GM23338 (cell line): ENCODE measurements at regions not wholly inside any gene's neighbourhood (a gene's known extent, or its start where the extent isn't known, plus 50 kb on each side); places are given as distances from the start of the nearest gene placed in this dataset.

Experiments
- ATAC-seq: fragments of 200-7000 bp; cut with Tn5 transposase; 3 replicates; pipeline ENCODE4 v1.9.1; 2020
- DNase-seq: peaks from one replicate; pipeline ENCODE4 v3.0.0-alpha.2; 2015; ENCODE audit warnings: low spot score
- H2AFZ ChIP-seq: fragments of 200-600 bp; sonication (generic); 2 replicates; pipeline ENCODE4 v1.8.0; 2016; ENCODE audit warnings: antibody characterized with exemption, mild to moderate bottlenecking, moderate library complexity
- H3F3A ChIP-seq: fragments of 200-600 bp; sonication (generic); replicated peaks from 2 replicates; pipeline ENCODE4 v1.8.0; 2017; ENCODE audit warnings: antibody characterized with exemption, mixed run types, low read depth
- H3K27ac ChIP-seq: fragments of 200-600 bp; sonication (generic); 2 replicates; pipeline ENCODE4 v1.6.1; 2016; ENCODE audit warnings: low read depth
- H3K27me3 ChIP-seq: fragments of 200-600 bp; sonication (generic); 2 replicates; pipeline ENCODE4 v1.8.0; 2016; ENCODE audit warnings: mild to moderate bottlenecking, mixed run types, moderate library complexity; ENCODE audit not compliant: insufficient read depth
- H3K36me3 ChIP-seq: fragments of 200-600 bp; sonication (generic); 2 replicates; pipeline ENCODE4 v1.8.0; 2016; ENCODE audit warnings: mild to moderate bottlenecking; ENCODE audit not compliant: insufficient read depth
- H3K4me1 ChIP-seq: fragments of 200-600 bp; sonication (generic); 2 replicates; pipeline ENCODE4 v1.8.0; 2016; ENCODE audit warnings: mild to moderate bottlenecking, moderate library complexity; ENCODE audit not compliant: insufficient read depth
- H3K4me2 ChIP-seq: fragments of 200-600 bp; sonication (generic); 2 replicates; pipeline ENCODE4 v1.7.1; 2017; ENCODE audit warnings: mixed run types
- H3K4me3 ChIP-seq: fragments of 200-600 bp; sonication (generic); 2 replicates; pipeline ENCODE4 v1.6.1; 2016; ENCODE audit warnings: mixed run types
- H3K79me2 ChIP-seq: fragments of 200-600 bp; sonication (generic); replicated peaks from 2 replicates; pipeline ENCODE4 v1.8.0; 2017; ENCODE audit warnings: mild to moderate bottlenecking; ENCODE audit not compliant: insufficient read depth
- H3K9me2 ChIP-seq: fragments of 200-600 bp; sonication (generic); 2 replicates; pipeline ENCODE4 v1.8.0; 2017; ENCODE audit not compliant: insufficient read depth
- H4K20me1 ChIP-seq: fragments of 200-600 bp; sonication (generic); replicated peaks from 2 replicates; pipeline ENCODE4 v1.8.0; 2017; ENCODE audit warnings: mild to moderate bottlenecking; ENCODE audit not compliant: insufficient read depth
- H3K27ac Mint-ChIP-seq: 2 replicates; pipeline ENCODE4 v1.8.0; 2020; ENCODE audit warnings: inconsistent platforms, mild to moderate bottlenecking, moderate library complexity, mixed read lengths
- H3K27me3 Mint-ChIP-seq: 3 replicates; pipeline ENCODE4 v1.8.0; 2022; ENCODE audit warnings: low read depth, mild to moderate bottlenecking, moderate library complexity, mixed read lengths, inconsistent platforms; ENCODE audit not compliant: insufficient read depth, poor library complexity
- H3K36me3 Mint-ChIP-seq: 3 replicates; pipeline ENCODE4 v1.8.0; 2021; ENCODE audit warnings: low read depth, mild to moderate bottlenecking, inconsistent platforms, moderate library complexity, mixed read lengths
- H3K4me1 Mint-ChIP-seq: 3 replicates; pipeline ENCODE4 v1.8.0; 2020; ENCODE audit warnings: mild to moderate bottlenecking, inconsistent platforms, mixed read lengths
- H3K4me3 Mint-ChIP-seq: 3 replicates; pipeline ENCODE4 v1.8.0; 2021; ENCODE audit warnings: moderate library complexity, mild to moderate bottlenecking, inconsistent platforms, mixed read lengths
- H3K9me3 Mint-ChIP-seq: 3 replicates; pipeline ENCODE4 v1.8.0; 2020; ENCODE audit warnings: moderate library complexity, mild to moderate bottlenecking, inconsistent platforms, mixed read lengths
- ETS1 ChIP-seq: IDR thresholded peaks from 2 replicates; pipeline ENCODE4 v1.6.1; 2016; ENCODE audit warnings: antibody characterized with exemption
- EZH2 ChIP-seq: fragments of 200-600 bp; sonication (generic); IDR thresholded peaks from one replicate; pipeline ENCODE4 v1.8.0; 2017; ENCODE audit warnings: antibody characterized with exemption, mild to moderate bottlenecking, low read depth; ENCODE audit not compliant: unreplicated experiment
- EZH2phosphoT487 ChIP-seq: fragments of 200-600 bp; sonication (generic); IDR thresholded peaks from one replicate; pipeline ENCODE4 v1.8.1; 2018; ENCODE audit warnings: antibody characterized with exemption; ENCODE audit not compliant: unreplicated experiment
- JUNB ChIP-seq: IDR thresholded peaks from one replicate; pipeline ENCODE4 v1.6.1; 2016; ENCODE audit warnings: antibody characterized with exemption; ENCODE audit not compliant: unreplicated experiment
- NANOG ChIP-seq: IDR thresholded peaks from 2 replicates; pipeline ENCODE4 v1.6.1; 2016; ENCODE audit warnings: antibody characterized with exemption, borderline replicate concordance
- REST ChIP-seq: IDR thresholded peaks from one replicate; pipeline ENCODE4 v1.6.1; 2018; ENCODE audit warnings: antibody characterized with exemption; ENCODE audit not compliant: unreplicated experiment
- STAT1 ChIP-seq: IDR thresholded peaks from one replicate; pipeline ENCODE4 v1.6.1; 2016; ENCODE audit warnings: antibody characterized with exemption; ENCODE audit not compliant: unreplicated experiment
- ZNF114 ChIP-seq: fragments of 250-450 bp; sonication (Bioruptor Pico); IDR thresholded peaks from 2 replicates; pipeline ENCODE4 v1.5.0; 2020; ENCODE audit warnings: mild to moderate bottlenecking, moderate library complexity
- ZNF331 ChIP-seq: fragments of 250-450 bp; sonication (Bioruptor Pico); IDR thresholded peaks from 2 replicates; pipeline ENCODE4 v1.5.0; 2020; ENCODE audit warnings: low read depth, mild to moderate bottlenecking, moderate library complexity
- ZNF462 ChIP-seq: fragments of 250-450 bp; sonication (Bioruptor Pico); IDR thresholded peaks from 2 replicates; pipeline ENCODE4 v1.5.0; 2020; ENCODE audit warnings: mild to moderate bottlenecking, moderate library complexity

- TF ChIP-seq EZH2phosphoT487 = no peak
- no peak for TF ChIP-seq ZNF331 (CRISPR knock-in tag)
- no peak for TF ChIP-seq ETS1
- TF ChIP-seq REST = no peak
- no peak for TF ChIP-seq ZNF114 (CRISPR knock-in tag)
- no peak for TF ChIP-seq EZH2
- no peak for TF ChIP-seq JUNB
- TF ChIP-seq ZNF462 = no peak
- no peak for TF ChIP-seq NANOG
- TF ChIP-seq STAT1 = no peak
- peaks cover 18% of the 10 kb centered on the region for H3K9me3 Mint-ChIP-seq
- no peak overlapping the region for H3K4me2 ChIP-seq
- no peaks in the 10 kb centered on the region for H4K20me1 ChIP-seq
- H3K36me3 Mint-ChIP-seq = no peaks in the 10 kb centered on the region
- no peak overlapping the region for H3K27ac ChIP-seq
- no peaks in the 10 kb centered on the region for H3K4me1 ChIP-seq
- H3K27me3 Mint-ChIP-seq = peaks cover 3% of the 10 kb centered on the region
- H3K79me2 ChIP-seq = no peaks in the 10 kb centered on the region
- no peaks in the 10 kb centered on the region for H3K4me1 Mint-ChIP-seq
- ATAC-seq (no peak), DNase-seq (no peak)
- H3K4me3 Mint-ChIP-seq = no peak overlapping the region
- no peak overlapping the region for H3K27ac Mint-ChIP-seq
- no peaks in the 10 kb centered on the region for H3F3A ChIP-seq
- H3K4me3 ChIP-seq = no peak overlapping the region
- H3K9me2 ChIP-seq = 0 out of 2 replicates have a peak, but pooled peaks cover 3% of the 10 kb centered on the region
- no peaks in the 10 kb centered on the region for H3K36me3 ChIP-seq
- H2AFZ ChIP-seq = no peak overlapping the region
- H3K27me3 ChIP-seq = no peaks in the 10 kb centered on the region
Observed at GRCh38 chr5:43973908-43974307, 370.9 kb downstream of the NNT start.
